IMR-90 (cell line): ENCODE measurements at regions not wholly inside any gene's neighbourhood (a gene's known extent, or its start where the extent isn't known, plus 50 kb on each side); places are given as distances from the start of the nearest gene placed in this dataset.
A peak's percentile ranks its signal among the peaks of the same experiment; 100 is the strongest.

Source experiments
- ATAC-seq: fragments of 200-7000 bp; cut with Tn5 transposase; 2 replicates; pipeline ENCODE4 v1.9.1; 2020; ENCODE audit warnings: low read depth, mild to moderate bottlenecking, moderate library complexity
- BruUV-seq: library from RNA; stranded (reverse); fragments of 400-500 nt; replicated peaks from 2 replicates; lab custom pipeline; 2021; lab: Mats Ljungman, UMichigan
- CTCF ChIA-PET: fragments of 300-600 bp; formaldehyde crosslinking; extraction: SDS; loops from one replicate; lab custom pipeline; 2021; ENCODE audit warnings: antibody characterized with exemption; lab: Yijun Ruan, JAX
- POLR2A ChIA-PET: fragments of 300-600 bp; sonication (Branson Sonifier 250); formaldehyde crosslinking; loops from one replicate; lab custom pipeline; 2022; ENCODE audit warnings: antibody characterized with exemption; ENCODE audit not compliant: unreplicated experiment; lab: Charles Lee
- DNase-seq: peaks from one replicate; pipeline ENCODE4 v3.0.0; 2013
- H2AFZ ChIP-seq: replicated peaks from 2 replicates; pipeline ENCODE3; 2013; ENCODE audit warnings: low read length, mild to moderate bottlenecking; ENCODE audit not compliant: poor library complexity
- H2AK5ac ChIP-seq: 2 replicates; pipeline ENCODE4 v1.6.1; 2013; ENCODE audit warnings: low read depth, low read length, inconsistent platforms
- H2AK9ac ChIP-seq: replicated peaks from 2 replicates; pipeline ENCODE3; 2013; ENCODE audit warnings: mild to moderate bottlenecking, low read depth, low read length, moderate library complexity; ENCODE audit not compliant: poor library complexity
- H2BK120ac ChIP-seq: 2 replicates; pipeline ENCODE4 v1.6.1; 2013; ENCODE audit warnings: low read depth, low read length, inconsistent platforms
- H2BK15ac ChIP-seq: 3 replicates; pipeline ENCODE4 v1.6.1; 2013; ENCODE audit warnings: low read depth, low read length, inconsistent platforms
- H2BK20ac ChIP-seq: 2 replicates; pipeline ENCODE4 v1.6.1; 2013; ENCODE audit warnings: low read depth, mild to moderate bottlenecking, inconsistent platforms, low read length, moderate library complexity
- H2BK5ac ChIP-seq: 2 replicates; pipeline ENCODE4 v1.6.1; 2013; ENCODE audit warnings: mild to moderate bottlenecking, low read depth, low read length, inconsistent platforms; ENCODE audit not compliant: poor library complexity, severe bottlenecking
- H3K14ac ChIP-seq: replicated peaks from 2 replicates; pipeline ENCODE4 v1.6.1; 2013; ENCODE audit warnings: low read depth, low read length, inconsistent platforms
- H3K18ac ChIP-seq: 2 replicates; pipeline ENCODE4 v1.6.1; 2013; ENCODE audit warnings: low read depth, low read length, control low read depth
- H3K23ac ChIP-seq: 2 replicates; pipeline ENCODE4 v1.6.1; 2013; ENCODE audit warnings: low read depth, low read length, inconsistent platforms
- H3K27ac ChIP-seq: 2 replicates; pipeline ENCODE4 v1.5.1; 2013; ENCODE audit warnings: mild to moderate bottlenecking, control low read depth, low read length; ENCODE audit not compliant: insufficient read depth
- H3K27me3 ChIP-seq: 2 replicates; pipeline ENCODE4 v1.6.1; 2013; ENCODE audit warnings: low read length; ENCODE audit not compliant: control insufficient read depth, insufficient read depth
- H3K36me3 ChIP-seq: 2 replicates; pipeline ENCODE4 v1.6.1; 2013; ENCODE audit warnings: low read length, mixed read lengths; ENCODE audit not compliant: control insufficient read depth, insufficient read depth
- H3K4ac ChIP-seq: 2 replicates; pipeline ENCODE4 v1.6.1; 2013; ENCODE audit warnings: low read depth, low read length, inconsistent platforms
- H3K4me1 ChIP-seq: 2 replicates; pipeline ENCODE4 v1.6.1; 2013; ENCODE audit warnings: low read length, mixed read lengths; ENCODE audit not compliant: control insufficient read depth, insufficient read depth
- H3K4me2 ChIP-seq: 2 replicates; pipeline ENCODE4 v1.6.1; 2013; ENCODE audit warnings: low read depth, mild to moderate bottlenecking, control low read depth, low read length, moderate library complexity
- H3K4me3 ChIP-seq: 2 replicates; pipeline ENCODE4 v1.5.1; 2013; ENCODE audit warnings: low read depth, mild to moderate bottlenecking, control low read depth, low read length, moderate library complexity; ENCODE audit not compliant: insufficient read depth
- H3K56ac ChIP-seq: 2 replicates; pipeline ENCODE4 v1.6.1; 2013; ENCODE audit warnings: low read length, inconsistent platforms; ENCODE audit not compliant: insufficient read depth; ENCODE audit errors: extremely low read depth
- H3K79me1 ChIP-seq, 2 experiments: 2 replicates each; pipeline ENCODE4 v1.6.1; 2013; ENCODE audit warnings: low read length in 2 of 2, inconsistent platforms in 1 of 2, low read depth in 1 of 2
- H3K9ac ChIP-seq: 2 replicates; pipeline ENCODE4 v1.6.1; 2013; ENCODE audit warnings: low read depth, low read length, control low read depth
- H3K9me1 ChIP-seq: 2 replicates; pipeline ENCODE4 v1.6.1; 2013; ENCODE audit warnings: low read length, inconsistent platforms; ENCODE audit not compliant: insufficient read depth
- H3K9me3 ChIP-seq: 2 replicates; pipeline ENCODE4 v1.6.1; 2013; ENCODE audit warnings: low read length; ENCODE audit not compliant: control insufficient read depth, insufficient read depth
- H4K20me1 ChIP-seq: 2 replicates; pipeline ENCODE4 v1.6.1; 2013; ENCODE audit warnings: low read length, inconsistent platforms; ENCODE audit not compliant: insufficient read depth
- H4K5ac ChIP-seq: 2 replicates; pipeline ENCODE4 v1.6.1; 2013; ENCODE audit warnings: mild to moderate bottlenecking, low read depth, low read length, control low read depth
- H4K8ac ChIP-seq, 2 experiments: 2 replicates each; pipeline ENCODE4 v1.6.1; 2013; ENCODE audit warnings: low read depth in 2 of 2, low read length in 2 of 2, control low read depth in 1 of 2, inconsistent platforms in 1 of 2
- H4K91ac ChIP-seq: 2 replicates; pipeline ENCODE4 v1.6.1; 2013; ENCODE audit warnings: low read depth, low read length, inconsistent platforms; ENCODE audit not compliant: insufficient read depth
- BHLHE40 ChIP-seq: fragments of 150-350 bp; IDR thresholded peaks from 2 replicates; pipeline ENCODE4 v1.6.1; 2016; ENCODE audit warnings: mild to moderate bottlenecking, low read depth, low read length
- CEBPB ChIP-seq: IDR thresholded peaks from 2 replicates; pipeline ENCODE4 v1.6.1; 2012; ENCODE audit warnings: low read depth, low read length, improper control_type of control experiment
- CHD1 ChIP-seq: IDR thresholded peaks from 2 replicates; pipeline ENCODE4 v1.6.1; 2012; ENCODE audit warnings: low read depth, low read length, improper control_type of control experiment
- CTCF ChIP-seq: conservative IDR thresholded peaks from 2 replicates; pipeline ENCODE4 v1.5.1; 2012; ENCODE audit warnings: mild to moderate bottlenecking, low read depth, low read length, improper control_type of control experiment
- ELK1 ChIP-seq: fragments of 150-350 bp; IDR thresholded peaks from 2 replicates; pipeline ENCODE4 v1.6.1; 2016; ENCODE audit warnings: low read depth, mild to moderate bottlenecking, low read length, moderate library complexity, borderline replicate concordance
- FOS ChIP-seq: fragments of 150-350 bp; IDR thresholded peaks from 2 replicates; pipeline ENCODE4 v1.6.1; 2016; ENCODE audit warnings: low read depth, low read length
- MAFK ChIP-seq: IDR thresholded peaks from 2 replicates; pipeline ENCODE4 v1.6.1; 2012; ENCODE audit warnings: low read depth, low read length, improper control_type of control experiment
- MAZ ChIP-seq: IDR thresholded peaks from 2 replicates; pipeline ENCODE4 v1.6.1; 2012; ENCODE audit warnings: low read depth, mild to moderate bottlenecking, low read length, improper control_type of control experiment, moderate library complexity, borderline replicate concordance
- MXI1 ChIP-seq: IDR thresholded peaks from 2 replicates; pipeline ENCODE4 v1.6.1; 2012; ENCODE audit warnings: low read depth, mild to moderate bottlenecking, low read length, moderate library complexity, borderline replicate concordance
- NFE2L2 ChIP-seq: fragments of 150-350 bp; IDR thresholded peaks from 2 replicates; pipeline ENCODE4 v1.6.1; 2016; ENCODE audit warnings: low read depth, mild to moderate bottlenecking, low read length
- POLR2A ChIP-seq: IDR thresholded peaks from 2 replicates; pipeline ENCODE4 v1.6.1; 2012; ENCODE audit warnings: mild to moderate bottlenecking, low read depth, low read length
- RAD21 ChIP-seq: IDR thresholded peaks from 2 replicates; pipeline ENCODE4 v1.6.1; 2012; ENCODE audit warnings: low read length, improper control_type of control experiment
- RCOR1 ChIP-seq: IDR thresholded peaks from 2 replicates; pipeline ENCODE4 v1.6.1; 2012; ENCODE audit warnings: mild to moderate bottlenecking, low read length, improper control_type of control experiment; ENCODE audit not compliant: insufficient replicate concordance
- RFX5 ChIP-seq: IDR thresholded peaks from 2 replicates; pipeline ENCODE4 v1.8.0; 2012; ENCODE audit warnings: low read depth, mild to moderate bottlenecking, low read length, moderate library complexity
- SMC3 ChIP-seq: fragments of 150-350 bp; IDR thresholded peaks from 2 replicates; pipeline ENCODE4 v1.6.1; 2016; ENCODE audit warnings: low read depth, mild to moderate bottlenecking, antibody characterized with exemption, low read length, moderate library complexity
- USF2 ChIP-seq: fragments of 150-350 bp; IDR thresholded peaks from 2 replicates; pipeline ENCODE4 v1.6.1; 2017; ENCODE audit warnings: mild to moderate bottlenecking, antibody characterized with exemption, low read length, low read depth
- WGBS, 2 experiments: methylation state at CpG; one replicate each; pipeline versions ENCODE4 v1.1.5 to v1.1.7; 2013; ENCODE audit warnings: missing lambda C conversion rate in 2 of 2; ENCODE audit not compliant: insufficient read length in 1 of 2; ENCODE audit errors: extremely low coverage in 2 of 2; 5-methylcytosine and 5-hydroxymethylcytosine counted together
- dilution Hi-C: fragments of 300-500 bp; cut with HindIII; formaldehyde crosslinking; loops from one replicate; pipeline ENCODE4 v1.14.3; 2018; ENCODE audit warnings: low sequenced_read_pairs; ENCODE audit not compliant: unreplicated experiment
- in situ Hi-C: fragments of 300-500 bp; cut with MboI; formaldehyde crosslinking; loops from 3 replicates; pipeline ENCODE4 v1.14.3; 2019; ENCODE audit warnings: low sequenced_read_pairs, inconsistent platforms, mixed read lengths
- intact Hi-C: fragments of 100-400 bp; cut with micrococcal nuclease; formaldehyde crosslinking; loops from 2 replicates; pipeline ENCODE4 v1.10.0; 2022

GRCh38 chr20:4606051-4606450, 80.2 kb upstream of the PRNP start:
- H3K9me1 ChIP-seq = peaks cover 18% of the 10 kb centered on the region
- DNase-seq (no peak), ATAC-seq (no peak)
- peak overlapping the region; percentile 51; the same call in 1 of the 3 replicates for H2BK15ac ChIP-seq
- dilution Hi-C loops (no loop called here), in situ Hi-C loops (loop anchor here (5.0 to 25.0 kb wide), 2 partner anchors 111 to 356 kb away; no protein-coding TSS in a partner anchor), intact Hi-C loops (loop anchor here (2.0 to 5.0 kb wide), 3 partner anchors 346 to 586 kb away; no protein-coding TSS in a partner anchor)
- ChIA-PET CTCF (interaction anchor here (1.2 kb wide), 1 partner anchor 114 kb away, joined by 3 read pairs; no protein-coding TSS in a partner anchor), POLR2A (no interaction called here)
- no peak overlapping the region for H3K4me2 ChIP-seq
- no peak overlapping the region for H2AK9ac ChIP-seq
- no CpG with 5 or more reads among the region's 2 CpGs for WGBS, 2 experiments
- no peak overlapping the region for H3K4ac ChIP-seq
- no peaks in the 10 kb centered on the region for H3K36me3 ChIP-seq
- H2BK20ac ChIP-seq = peak overlapping the region; percentile 78
- no peak overlapping the region for H3K23ac ChIP-seq
- no peak overlapping the region for H4K91ac ChIP-seq
- no peaks in the 10 kb centered on the region for H4K20me1 ChIP-seq
- no peaks in the 10 kb centered on the region for H3K79me1 ChIP-seq
- H3K18ac ChIP-seq = no peak overlapping the region
- H3K56ac ChIP-seq = no peak overlapping the region
- H4K8ac ChIP-seq = peak overlapping the region in 1 of 2 experiments; percentile 4; a peak in 1 of 4 replicates
- H3K14ac ChIP-seq = no peak overlapping the region
- no peak overlapping the region for H2AFZ ChIP-seq
- no peak overlapping the region for H3K27ac ChIP-seq
- no peak overlapping the region for H3K9ac ChIP-seq
- no peak overlapping the region for H2AK5ac ChIP-seq
- TF ChIP-seq USF2 (no peak), RFX5 (no peak), RAD21 (no peak), RCOR1 (no peak), MAZ (no peak), FOS (no peak), MXI1 (no peak), MAFK (no peak), CHD1 (no peak), SMC3 (no peak), ELK1 (no peak), CEBPB (no peak), CTCF (no peak), POLR2A (no peak), BHLHE40 (no peak), NFE2L2 (no peak)
- no peaks in the 10 kb centered on the region for H3K9me3 ChIP-seq
- no peak overlapping the region for H3K4me3 ChIP-seq
- H4K5ac ChIP-seq = no peak overlapping the region
- BruUV-seq = no TSS peak
- no peak overlapping the region for H2BK5ac ChIP-seq
- H3K27me3 ChIP-seq = peaks cover 6% of the 10 kb centered on the region; the same call in 1 of the 2 replicates
- H2BK120ac ChIP-seq = no peak overlapping the region
- peaks cover 19% of the 10 kb centered on the region for H3K4me1 ChIP-seq
